NCI-H2227 (cell line): ENCODE measurements at regions not wholly inside any gene's neighbourhood (a gene's known extent, or its start where the extent isn't known, plus 50 kb on each side); places are given as distances from the start of the nearest gene placed in this dataset.
"Not testable (repeated sequence)": the region's sequence is repeated elsewhere in the genome, so short reads cannot be mapped to it uniquely, and the experiment has no call there.

ENCODE experiments used
- DNase-seq: peaks from one replicate; lab custom pipeline; 2025; ENCODE audit not compliant: unreplicated experiment; lab: John Stamatoyannopoulos, UW

DNA sequence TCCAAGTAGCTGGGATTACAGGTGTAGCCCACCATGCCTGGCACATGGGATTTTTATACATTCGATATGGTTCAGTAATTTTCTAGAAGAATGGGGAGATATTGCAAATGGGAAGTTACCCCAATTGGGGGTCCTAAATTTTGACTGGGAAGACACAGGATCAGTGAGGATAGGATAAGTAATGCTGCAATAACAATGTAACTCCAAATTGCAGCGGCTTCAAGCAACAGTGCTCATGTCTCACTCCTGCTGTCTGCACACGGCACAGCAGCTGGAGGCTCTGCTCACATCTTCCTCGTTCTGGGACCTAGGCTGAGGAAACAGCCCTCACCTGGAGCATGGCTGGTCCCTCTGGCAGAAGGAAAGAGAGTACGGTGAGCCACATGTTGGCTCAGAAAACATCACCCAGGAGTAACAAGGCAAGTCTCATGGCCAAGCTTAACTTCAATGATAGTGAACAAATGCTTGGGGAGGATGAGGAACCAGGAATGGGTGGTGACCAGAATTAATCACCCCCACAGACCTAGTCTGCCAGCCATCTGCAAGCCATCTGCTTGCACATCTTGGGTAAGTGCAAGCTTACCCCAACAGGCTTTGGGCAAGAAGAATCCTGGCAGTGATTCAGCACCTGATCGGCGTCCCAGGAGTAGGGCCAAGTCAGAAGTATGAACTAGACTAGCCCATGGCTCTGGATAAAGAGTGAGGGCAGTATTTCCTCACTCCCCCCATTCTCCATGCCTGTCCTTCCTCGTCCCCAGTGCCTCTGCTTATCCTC, 229.2 kb downstream of the COPRS start:
- no peak for DNase-seq

DNA sequence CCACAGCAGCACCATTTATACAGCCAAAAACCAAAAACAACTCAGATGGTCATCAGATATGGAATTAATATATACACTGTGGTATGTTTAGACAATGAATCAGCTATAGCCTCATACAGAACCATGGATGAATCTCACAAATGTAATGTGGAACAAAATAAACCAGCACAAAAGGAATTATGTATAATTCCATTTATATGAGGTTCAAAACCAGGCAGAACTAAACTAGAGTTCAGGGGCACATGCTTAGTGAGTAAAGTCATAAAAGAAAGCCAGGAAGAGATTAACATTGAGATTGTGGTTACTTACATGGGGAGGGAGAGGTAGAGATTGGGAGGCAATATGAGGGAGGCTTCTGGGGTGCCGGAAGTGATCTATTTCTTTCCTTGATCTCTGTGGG, 231.1 kb downstream of the COPRS start:
- no peak for DNase-seq

DNA sequence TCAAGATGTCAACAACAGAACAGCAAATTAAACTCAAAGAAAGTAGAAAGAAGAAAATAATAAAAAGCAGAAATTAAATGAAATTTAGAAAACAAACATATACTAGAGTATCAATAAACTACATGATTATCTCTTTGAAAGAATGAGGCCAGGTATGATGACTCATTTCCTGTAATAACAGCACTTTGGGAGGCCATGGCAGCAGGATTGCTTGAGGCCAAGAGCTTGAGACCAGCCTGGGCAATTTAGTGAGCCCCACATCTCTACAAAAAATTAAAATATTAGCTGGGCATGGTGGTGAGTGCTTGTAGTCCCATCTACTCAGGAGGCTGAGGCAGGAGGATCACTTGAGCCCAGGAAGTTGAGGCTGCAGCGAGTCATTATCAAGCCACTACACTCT, 232.5 kb downstream of the RAB11FIP4 start:
- DNase-seq = no peak

DNA sequence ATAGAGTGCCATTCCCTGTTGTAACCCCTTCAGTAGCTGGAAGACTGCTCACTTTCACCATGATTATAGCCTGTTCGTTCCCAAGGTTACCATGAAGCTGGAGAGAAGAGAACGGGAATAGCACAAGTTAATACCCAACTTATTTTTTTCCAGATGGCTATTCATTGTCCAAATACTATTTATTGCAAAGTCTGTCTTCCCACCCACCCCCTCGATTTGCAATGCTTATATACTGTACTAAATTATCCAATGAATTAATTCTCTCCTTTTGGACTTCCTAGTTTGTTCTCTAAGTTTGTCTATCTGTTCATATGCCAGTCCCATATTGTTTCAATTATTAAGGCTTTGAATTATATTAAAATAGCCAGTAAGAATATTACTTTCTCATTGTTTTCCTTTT, 231.0 kb downstream of the RAB11FIP4 start:
- DNase-seq = no peak

DNA sequence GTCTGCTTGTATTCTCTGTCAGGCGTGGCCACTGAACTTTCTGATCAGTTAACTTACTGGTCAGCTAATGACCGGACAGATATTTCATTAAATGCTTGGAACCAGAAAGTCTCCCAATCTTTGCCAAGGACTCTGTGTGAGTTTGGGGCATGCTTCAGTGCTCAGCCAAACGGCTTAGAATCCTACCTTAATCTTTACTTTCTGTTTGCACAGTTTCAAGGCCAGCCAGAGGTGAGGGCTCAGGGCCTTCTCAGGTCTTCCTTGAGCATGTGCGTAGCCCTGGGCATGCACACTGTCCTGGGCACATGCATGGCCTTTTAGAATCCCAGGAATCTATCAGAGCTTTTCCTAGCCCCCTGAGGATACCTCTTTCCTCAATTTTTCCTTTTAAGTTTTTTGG, 230.1 kb downstream of the RAB11FIP4 start:
- DNase-seq = no peak

DNA sequence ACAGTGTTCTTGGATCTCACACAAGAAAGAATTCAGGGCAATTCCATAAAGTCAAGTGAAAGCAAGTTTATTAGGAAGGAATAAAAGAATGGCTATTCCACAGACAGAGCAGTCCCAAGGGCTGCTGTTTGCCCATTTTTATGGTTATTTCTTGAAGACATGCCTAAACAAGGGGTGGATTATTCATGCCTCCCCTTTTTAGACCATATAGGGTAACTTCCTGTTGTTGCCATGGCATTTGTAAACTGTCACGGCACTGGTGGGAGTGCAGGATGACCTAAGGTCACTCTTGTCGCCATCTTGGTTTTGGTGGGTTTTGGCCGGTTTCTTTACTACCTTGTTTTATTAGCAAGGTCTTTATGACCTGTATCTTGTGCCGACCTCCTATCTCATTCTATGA, 219.6 kb downstream of the RAB11FIP4 start:
- not testable (repeated sequence) for DNase-seq

DNA sequence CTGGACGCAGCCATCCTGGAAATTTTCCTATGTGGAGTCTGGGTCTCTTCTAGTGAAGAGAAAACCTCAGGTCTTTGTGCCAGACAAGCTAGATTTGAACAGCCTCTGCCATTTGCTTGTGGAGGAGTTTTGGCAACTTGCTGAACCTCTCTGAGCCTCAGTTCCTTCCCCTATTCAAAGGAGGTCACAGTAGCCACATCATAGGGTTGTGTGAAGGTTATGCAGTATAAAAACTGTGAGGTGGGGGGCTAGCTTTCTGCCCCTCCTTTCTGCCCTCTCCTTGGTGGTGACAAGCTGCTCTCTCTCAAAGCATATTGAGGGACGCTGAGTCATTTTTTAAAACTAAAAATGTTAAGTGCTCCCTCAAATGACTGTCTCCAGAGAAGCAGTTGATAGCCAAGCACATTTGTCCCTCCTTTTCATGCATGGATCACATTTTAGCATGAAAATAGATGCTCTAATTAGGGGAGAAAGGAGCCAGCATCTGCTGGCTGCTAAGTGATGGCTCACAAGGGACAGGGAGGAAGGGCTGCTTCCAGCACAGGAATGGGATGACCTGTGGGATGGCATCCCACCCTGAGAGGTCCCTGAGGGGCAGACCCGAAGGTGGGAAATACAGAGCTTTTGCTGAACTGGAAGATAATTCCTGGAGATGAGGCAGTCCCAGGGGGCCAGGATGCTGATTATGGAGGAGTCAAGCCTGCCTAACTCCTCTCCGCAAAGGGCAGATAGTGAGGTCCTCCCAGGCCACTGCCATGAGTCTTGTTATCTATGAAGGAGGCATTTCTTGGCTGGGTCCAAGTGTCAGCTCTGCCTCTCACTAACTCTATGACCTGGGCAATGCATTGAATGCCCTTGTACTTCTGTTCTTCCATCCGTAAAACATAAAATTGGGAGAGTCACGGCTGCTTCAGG, 218.8 kb downstream of the RAB11FIP4 start:
- no peak for DNase-seq

DNA sequence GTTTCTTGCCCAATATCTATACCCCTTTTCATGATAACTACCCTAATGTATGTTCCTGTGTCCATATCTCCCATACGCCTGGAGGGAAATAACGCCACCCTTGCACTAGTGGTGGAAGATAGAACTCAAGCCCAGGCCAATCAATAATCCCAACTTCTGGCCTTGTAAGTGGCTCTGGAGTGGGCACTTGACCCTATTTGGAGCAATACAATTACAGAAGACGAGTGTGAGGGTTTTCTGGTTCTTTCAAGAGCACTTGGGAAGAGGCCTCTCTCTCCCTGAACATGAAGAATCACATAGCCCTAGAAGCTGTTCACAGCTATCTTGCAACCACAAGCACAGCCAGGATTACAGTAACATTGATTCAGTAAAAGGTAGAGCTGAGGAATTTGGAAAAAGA, 217.9 kb downstream of the RAB11FIP4 start:
- DNase-seq = no peak

DNA sequence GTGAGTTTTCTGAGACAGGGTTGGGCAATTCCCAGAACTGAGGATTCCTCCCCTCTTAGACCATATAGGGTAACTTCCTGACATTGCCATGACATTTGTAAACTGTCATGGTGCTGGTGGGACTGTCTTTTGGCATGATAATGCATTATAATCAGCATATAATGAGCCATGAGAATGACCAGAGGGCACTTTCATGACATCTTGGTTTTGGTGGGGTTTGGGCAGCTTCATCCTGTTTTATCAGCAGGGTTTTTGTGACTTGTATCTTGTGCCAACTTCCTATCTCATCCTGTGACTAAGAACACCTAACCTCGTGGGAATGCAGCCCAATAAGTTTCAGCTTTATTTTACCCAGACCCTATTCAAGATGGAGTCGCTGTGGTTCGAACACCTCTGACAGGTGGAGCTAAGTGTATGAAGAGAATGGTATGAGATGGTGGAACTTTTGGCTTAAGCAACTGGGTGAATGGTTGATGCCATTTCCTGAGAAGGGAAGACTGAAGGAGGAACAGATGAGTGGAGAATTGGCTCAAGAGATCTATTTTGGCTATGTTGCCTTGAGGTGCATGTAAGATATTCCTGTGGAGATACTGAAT, 217.3 kb downstream of the RAB11FIP4 start:
- DNase-seq = no peak

DNA sequence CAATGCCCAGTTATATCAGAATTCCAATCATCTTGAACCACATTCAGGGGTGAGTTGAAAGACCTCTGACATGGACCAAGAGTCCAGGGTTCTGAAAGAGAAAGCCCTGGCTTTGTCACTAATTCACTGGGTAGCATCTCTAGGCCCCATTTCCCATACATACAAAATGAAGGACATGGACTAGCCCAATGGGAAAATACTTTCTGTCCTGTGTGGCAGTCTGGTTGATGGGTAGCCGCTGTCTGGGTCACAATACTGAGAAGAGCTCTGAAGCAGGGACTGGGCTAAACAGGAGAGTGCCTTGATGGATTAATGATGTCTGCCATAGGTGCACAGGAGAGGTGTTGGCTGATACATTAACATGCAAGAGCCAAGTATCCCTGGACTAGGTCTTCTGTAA, 214.3 kb downstream of the RAB11FIP4 start:
- no peak for DNase-seq

DNA sequence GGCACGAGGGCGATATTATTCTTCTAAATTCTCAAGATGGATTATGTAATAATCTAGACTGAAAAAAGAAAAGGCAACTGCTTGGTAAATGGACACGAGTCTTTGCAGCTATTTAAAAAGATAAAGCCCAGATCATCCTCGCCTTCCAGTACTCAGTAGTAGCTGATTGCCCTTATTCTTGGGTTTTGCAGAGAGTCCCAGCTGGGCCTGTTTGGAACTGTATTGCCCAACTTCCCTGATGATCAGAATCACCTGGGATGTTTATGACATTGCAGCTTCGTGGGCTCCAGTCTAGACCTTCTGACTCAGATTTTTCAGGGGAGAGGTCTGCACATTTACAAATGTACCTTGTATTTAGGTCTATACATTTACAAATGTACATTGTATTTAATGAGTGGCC, 213.5 kb downstream of the RAB11FIP4 start:
- DNase-seq = no peak

DNA sequence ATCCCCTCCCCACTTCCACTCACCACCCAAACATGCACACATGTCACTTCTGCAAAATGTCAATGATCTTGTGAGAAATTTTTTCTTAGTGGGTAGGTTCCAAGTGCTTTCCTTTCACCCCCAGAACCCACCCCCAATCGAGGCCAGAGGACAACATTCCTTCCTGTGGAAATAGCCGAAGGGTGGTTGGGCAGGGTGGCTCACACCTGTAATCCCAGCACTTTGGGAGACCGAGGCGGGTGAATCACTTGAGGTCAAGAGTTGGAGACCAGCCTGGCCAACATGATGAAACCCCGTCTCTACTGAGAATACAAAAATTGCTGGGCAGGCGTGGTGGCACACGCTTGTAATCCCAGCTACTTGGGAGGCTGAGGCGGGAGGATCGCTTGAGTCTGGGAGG, 208.7 kb downstream of the RAB11FIP4 start:
- DNase-seq = not testable (repeated sequence)

DNA sequence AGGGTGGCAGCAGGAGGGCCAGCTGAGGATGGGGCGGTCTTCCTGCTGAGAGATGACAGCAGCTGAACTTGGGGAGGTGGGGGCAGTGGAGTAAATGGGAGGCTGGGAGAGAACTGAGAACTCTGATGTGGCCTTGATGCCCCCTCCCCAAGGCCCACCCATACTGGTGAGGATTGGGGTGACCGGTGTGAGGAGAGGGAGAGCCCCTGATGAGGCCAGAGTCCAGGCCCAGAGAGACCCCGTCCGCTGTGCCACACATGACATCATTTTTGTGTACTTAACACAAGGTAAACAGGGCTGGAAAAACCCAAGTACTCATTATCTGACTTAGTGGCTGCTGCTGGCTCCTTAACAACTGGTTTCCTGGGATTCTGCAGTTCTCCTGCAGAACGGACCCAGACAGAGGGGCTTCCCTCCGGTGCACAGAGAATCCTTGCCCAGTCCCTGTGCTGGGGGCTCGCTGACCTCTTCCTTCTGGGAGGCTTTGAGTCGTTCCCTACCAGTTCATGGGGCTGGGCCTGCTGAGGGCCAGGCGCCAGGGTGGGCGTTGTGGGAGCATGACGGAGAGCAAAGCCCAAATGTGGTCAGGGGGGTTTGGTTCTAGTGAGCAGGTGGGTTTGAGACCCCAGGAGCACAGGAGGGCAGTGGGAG, 207.6 kb downstream of the RAB11FIP4 start:
- DNase-seq = no peak

DNA sequence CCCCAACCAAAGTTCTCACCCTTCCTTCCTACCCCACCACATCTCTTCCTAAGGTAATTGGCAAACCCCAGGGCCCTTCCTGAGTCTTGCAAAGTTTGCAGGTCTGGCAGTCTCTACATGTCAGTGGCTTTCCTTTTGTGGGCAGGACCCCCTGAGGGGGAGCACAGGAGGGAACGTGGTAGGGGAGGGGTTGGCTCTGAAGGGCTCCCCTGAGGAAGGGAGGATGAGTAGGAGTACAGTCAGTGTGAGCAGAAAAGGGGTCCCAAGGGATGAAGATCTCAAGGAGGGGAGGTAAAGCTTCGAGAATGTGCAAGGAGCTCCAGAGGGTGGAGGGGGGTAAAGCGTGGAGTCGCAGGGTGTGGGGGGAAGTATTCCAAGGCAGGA, 206.9 kb downstream of the RAB11FIP4 start:
- DNase-seq = no peak

DNA sequence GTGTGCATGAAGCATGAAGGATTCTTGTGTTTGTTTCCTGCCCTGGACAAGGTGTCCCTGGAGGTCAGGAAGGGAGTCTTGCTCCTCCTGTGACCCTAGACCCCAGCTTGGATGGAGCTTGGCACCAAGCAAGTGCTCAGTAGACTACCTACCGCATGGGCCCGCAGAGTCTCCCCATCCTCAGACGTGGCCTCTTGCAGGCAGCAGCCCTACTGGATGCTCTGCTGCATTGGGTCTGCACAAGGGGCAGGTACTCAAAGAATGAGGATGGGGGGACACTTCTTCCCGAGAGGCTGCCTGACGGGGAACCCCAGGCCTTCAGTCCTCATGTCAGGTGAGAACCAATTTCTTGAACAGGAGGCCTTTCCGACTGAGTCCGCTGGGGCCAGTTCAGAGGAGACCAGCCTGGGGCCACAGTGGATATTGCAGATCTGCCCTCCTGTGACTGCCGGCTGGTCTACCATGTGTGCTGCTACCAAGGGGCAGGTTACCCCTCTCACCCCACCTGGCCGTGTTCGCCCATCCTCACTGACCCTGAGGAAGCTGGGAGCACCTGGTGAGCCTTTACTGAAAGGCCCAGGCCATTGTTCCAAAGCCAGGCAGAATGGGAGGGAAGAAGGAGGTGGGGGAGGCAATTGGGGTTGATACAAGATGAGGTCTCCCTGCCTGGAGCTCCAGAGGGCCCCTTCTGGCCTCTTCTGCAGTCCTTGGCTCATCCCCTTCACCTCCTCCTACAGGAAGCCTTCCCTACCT, 206.3 kb downstream of the RAB11FIP4 start:
- no peak for DNase-seq

DNA sequence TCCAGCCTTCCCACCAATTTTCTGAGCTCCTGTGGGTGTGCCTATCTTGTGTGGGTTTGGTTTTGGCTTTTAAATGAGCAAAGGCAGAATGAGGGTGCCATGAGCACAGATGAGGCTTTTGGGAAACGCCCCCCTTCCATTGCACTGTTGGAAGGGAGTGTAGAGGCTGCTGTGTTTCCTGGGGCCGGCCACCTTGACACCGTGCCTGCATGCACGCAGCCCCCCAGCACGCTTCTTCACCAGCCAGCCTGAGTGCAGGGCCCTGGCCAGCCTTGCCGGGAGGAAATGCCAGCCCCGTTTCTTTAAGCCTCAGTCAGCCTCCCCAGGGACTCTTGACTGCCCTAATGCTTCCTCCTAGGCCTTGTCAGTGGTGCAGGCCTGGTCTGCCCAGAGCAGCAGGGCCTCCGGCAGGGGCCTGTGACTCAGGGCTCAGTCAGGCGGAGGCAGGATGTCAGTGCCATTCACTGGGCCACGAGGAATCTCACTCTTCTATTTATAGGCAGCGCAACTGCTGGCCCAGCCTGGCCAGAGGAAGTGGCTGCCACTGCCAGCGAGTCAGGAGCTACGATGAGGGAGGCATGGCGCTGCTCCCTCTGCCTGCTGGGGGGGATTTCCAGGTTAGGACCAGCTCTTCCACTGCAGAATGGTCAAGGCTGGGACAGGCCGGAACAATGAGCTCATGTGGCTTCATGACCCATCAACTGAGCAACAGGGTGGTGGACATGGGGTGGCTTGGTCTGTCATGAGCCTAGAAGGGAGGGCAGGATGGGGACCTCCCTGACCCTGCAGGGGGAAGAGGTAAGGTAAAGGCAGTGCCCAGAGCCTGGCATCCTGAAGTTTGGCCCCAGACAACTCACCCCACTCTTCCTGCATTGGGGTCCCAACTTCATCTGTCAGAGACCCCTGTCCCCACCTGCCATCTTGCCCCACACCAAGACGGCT, 205.2 kb downstream of the RAB11FIP4 start:
- no peak for DNase-seq

DNA sequence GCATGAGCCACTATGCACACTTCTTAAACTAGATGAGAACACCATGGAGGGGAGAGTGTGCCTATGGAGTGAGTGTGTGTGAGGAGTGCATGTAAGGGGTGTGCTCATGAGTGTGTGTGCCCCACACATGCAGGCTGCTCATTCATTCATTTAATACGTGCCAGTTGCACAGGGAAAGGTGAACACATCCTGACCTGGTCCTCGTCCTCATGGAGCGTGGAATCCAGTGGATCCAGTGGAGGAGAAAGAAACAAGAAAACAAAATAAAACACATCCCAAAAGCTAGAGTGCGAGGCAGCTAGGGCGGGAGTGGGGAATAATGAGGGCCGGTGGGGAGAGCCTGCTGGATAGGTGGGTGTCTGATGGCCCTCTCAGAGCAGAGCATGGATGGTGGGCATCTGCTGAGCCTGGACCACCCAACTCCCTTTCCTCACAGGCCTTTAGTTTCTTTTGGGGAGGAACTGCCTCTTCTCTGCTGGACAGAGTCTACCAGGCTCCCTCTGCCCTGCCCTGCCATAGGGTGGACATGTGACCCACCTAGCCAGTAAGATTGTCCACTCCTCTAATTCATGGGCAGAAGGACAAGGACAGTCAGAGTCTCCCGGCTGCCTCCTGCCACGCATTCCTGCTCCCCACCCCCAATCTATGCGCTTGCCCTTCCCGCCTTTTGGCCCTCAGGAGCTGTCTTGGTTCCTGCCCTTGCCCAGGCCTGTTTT, 204.3 kb downstream of the RAB11FIP4 start:
- no peak for DNase-seq

DNA sequence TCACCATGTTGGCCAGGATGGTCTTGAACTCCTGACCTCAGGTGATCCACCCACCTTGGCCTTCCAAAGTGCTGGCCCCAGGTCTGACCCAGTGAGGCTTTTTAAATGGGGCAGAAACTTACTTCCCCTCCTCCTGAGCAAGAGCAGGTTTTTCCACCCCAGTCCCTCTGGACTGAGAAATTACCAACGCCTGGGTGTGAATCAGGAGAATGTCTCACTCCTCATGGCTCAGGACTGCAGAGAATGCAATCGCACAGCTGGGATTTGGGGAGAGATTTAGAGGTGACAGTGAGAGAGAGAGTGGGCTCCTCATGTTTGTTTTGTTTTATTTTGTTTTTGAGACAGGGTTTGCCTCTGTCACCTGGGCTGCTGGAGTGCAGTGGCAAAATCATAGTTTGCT, 203.6 kb downstream of the RAB11FIP4 start:
- no peak for DNase-seq

DNA sequence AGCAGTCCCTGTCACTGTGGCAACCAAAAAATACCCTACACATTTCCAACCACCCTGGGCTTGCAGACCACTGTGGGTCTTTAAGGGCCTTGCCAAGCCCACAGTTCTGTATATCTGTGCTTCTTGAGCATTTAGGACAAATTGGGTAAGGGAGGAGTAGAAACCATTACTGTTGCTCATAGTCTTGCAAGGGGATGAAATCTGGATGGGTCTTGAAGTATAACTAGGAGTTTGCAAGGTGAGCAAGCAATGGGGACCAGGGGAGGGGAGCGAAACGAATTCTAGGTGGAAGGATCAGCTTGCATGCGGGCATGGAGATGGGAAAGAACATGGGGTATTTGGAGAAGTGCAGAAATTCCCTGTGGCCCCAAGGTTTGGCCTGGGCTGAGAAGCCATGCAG, 202.9 kb downstream of the RAB11FIP4 start:
- no peak for DNase-seq
